Spleen (tissue), 7 donors: ENCODE measurements at regions not wholly inside any gene's neighbourhood (a gene's known extent, or its start where the extent isn't known, plus 50 kb on each side); places are given as distances from the start of the nearest gene placed in this dataset.

Source experiments
- POLR2A ChIP-seq, 3 donors: fragments of 450-650 bp; IDR thresholded peaks; one replicate each; pipeline ENCODE4 v1.5.1; 2017; ENCODE audit warnings: antibody characterized with exemption in 3 of 3, mild to moderate bottlenecking in 1 of 3
- TF ChIP-seq, protein P1 (sequence below), 11 experiments: fragments of 200-600 bp in 7 of 11; fragments of 450-650 bp in 4 of 11; sonication (generic) in 4 of 11; IDR thresholded peaks in 8 of 11; conservative IDR thresholded peaks in 3 of 11; 1 replicate in 7 of 11; 2 replicates in 4 of 11; pipeline versions ENCODE4 v1.4.0 to v1.8.0; 2016 to 2021; ENCODE audit warnings: antibody characterized with exemption in 11 of 11, inconsistent platforms in 4 of 11, mild to moderate bottlenecking in 1 of 11
- donor health status: DM: no; HTN: no; CAD: no; lungs with moderate emphysema.
- donor health status: DM: no; HTN: no; CAD: no.
- donor health status: DM: no; HTN: no; CAD: no.

DNA sequence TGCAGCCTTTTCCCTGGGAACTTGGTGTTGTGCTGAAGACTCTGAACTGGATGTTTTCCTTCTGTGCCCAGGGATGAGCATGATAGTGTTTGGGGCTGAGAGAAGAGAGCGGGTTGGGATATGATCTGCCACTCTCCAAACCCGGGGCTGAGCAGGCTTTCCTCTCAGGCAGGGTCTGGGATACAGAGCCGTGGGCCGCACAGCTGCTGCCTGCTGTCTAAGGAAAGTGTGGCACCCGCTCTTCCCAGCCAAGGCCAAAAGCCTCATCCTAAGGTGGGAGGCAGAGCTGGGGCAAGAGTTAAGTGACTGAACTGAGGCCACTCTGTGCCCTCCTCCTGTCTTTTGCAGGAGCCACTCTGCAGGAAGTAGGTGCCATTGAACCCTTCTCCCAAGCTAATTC lies 83.6 kb upstream of the PITX1 start:
- TF ChIP-seq, protein P1, sequence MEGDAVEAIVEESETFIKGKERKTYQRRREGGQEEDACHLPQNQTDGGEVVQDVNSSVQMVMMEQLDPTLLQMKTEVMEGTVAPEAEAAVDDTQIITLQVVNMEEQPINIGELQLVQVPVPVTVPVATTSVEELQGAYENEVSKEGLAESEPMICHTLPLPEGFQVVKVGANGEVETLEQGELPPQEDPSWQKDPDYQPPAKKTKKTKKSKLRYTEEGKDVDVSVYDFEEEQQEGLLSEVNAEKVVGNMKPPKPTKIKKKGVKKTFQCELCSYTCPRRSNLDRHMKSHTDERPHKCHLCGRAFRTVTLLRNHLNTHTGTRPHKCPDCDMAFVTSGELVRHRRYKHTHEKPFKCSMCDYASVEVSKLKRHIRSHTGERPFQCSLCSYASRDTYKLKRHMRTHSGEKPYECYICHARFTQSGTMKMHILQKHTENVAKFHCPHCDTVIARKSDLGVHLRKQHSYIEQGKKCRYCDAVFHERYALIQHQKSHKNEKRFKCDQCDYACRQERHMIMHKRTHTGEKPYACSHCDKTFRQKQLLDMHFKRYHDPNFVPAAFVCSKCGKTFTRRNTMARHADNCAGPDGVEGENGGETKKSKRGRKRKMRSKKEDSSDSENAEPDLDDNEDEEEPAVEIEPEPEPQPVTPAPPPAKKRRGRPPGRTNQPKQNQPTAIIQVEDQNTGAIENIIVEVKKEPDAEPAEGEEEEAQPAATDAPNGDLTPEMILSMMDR (IDR thresholded peaks at IDR 0.05 in 8 of 11, conservative IDR thresholded peaks at IDR 0.05 in 3 of 11): no peak
- TF ChIP-seq POLR2A (IDR thresholded peaks at IDR 0.05): no peak
